ENCODE measurements at regions not wholly inside any gene's neighbourhood (a gene's known extent, or its start where the extent isn't known, plus 50 kb on each side); places are given as distances from the start of the nearest gene placed in this dataset.
"Not testable (repeated sequence)": the region's sequence is repeated elsewhere in the genome, so short reads cannot be mapped to it uniquely, and the experiment has no call there.

DNA sequence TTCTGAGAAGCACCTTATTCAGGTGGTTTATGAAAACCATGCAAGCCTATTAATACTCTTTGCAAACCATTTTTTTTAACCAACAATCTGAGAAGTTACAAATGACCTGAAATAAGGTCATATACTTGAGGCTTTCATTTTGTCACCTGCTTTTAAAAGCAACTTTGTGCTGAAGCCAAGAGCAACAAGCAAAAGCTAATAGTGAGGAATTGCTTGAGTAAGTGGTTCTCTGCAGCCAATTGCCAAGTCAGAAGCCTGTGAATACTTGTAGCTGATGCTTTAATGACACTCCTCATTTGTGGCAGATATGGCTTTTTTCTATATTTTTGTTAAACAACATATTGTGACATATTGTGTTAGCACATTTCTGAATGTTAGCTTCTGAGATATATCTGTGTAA lies 126.7 kb upstream of the ZNF608 start:
- no peak for DNase-seq

DNA sequence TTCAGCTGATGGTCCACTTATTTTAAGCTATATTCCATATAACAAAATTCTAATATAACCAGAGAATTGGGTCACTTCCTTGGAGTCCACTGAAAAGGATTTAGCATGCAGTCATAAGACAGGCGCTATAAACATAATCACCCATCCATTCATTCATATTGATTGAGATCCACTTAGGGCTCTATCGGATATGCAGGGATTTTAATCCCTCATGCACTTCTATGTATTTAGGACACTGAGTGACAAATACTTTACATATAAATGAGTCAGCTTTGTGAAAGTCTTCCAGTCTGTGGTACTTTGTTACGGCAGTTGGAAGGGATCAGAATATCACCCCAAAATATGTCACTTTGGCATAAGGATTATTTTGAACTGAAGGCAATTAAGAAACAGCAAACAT lies 127.3 kb upstream of the ZNF608 start:
- DNase-seq: peak; percentile 42

DNA sequence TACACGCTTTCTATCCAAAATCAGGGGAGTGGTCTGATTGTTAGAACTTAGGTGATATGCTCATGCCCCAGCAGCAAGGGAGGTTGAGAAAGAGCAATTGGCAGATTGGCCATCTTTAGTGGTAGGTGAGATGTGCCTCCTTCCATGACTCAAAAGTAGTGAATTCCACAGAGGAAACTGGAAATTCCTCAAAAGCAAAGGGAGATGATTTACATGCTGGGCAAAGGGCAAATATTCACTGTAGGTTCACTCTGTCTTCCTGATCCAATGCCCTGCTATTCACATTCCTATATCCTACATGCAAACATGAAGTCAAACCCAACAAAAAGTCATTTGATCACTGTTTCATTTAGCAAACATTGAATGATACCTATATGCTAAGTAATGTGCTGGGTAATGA lies 130.1 kb upstream of the ZNF608 start:
- no peak for DNase-seq

DNA sequence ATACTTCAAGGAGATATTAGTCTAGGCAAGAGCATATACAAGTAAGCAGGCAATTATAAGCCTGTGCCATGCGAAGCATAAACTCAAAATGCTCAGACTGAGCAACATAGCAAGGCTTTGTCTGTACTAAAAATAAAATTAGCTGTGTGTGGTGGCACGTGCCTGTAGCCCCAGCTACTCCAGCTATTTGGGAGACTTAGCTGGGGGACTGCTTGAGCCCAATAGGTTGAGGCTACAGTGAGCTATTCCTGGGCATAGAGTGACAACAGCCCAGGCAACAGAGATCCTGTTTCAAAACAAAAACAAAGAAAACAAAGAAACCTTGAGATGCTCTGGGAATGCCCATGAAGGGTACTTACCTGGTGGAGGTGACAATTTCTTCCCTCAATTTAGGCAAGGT lies 130.5 kb upstream of the ZNF608 start:
- DNase-seq: no peak

DNA sequence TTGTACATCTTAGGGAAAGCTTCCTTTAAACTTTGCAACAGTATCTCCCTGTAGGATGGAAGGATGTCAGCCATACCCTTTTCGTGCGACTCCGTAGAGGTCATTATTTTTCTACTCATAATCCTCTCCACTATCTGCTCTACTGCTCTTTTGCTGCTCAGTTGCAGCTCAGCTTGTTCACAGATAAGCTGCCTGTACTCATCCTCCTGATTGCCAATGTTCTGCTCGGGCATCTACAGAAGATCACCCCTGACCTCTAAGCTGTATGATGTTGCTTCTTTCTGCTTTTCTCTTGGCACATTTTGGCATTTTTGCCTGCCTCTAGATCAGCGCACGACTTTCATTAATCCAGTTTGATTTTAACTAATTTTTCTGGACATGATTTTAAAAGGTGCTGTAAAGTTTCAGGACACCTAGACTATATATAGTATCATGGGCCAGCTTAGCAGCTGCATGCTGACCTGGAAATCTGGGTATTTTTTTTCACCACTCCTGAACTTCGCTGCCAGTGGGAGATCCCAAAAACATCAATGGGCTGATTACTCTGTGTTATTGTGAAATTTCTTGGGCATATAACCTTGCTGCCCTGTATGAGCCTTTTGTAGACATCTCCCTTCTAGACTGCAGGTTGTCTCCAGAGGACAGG lies 131.2 kb upstream of the ZNF608 start:
- DNase-seq: no peak

DNA sequence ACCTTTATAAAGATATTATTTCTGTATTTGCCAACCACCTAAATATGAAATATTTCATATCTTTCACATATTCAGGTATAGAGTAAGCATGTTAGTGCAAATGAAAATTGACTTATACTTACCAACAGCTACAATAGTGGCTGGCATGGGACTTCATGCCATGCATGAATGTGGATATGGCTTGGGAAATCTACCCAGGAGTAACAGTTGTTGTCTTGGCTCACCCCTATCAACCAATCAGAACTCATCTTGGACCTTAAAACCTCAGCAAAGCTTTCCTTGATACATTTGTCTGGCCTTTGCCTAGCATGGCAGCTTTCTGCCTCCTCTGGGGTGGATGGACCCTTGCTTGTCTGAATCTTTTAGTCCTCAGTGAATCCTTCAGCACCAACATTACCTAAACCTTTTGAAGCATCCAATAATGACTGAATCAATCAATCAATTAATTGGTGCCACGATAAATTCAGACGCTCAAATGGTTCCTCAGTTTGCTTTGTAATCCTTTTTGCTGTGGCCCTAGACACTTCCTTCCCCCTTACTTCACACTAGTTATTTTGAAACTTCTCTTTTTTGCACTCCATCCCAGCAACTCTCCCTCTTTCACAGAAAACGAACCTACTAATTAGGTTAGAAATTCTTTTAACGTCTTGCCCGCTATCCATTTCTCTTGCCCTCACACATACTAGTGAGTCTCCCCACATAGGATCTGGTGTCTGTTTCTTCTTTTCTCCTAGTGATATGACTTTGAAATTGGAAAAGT lies 132.3 kb upstream of the ZNF608 start:
- no peak for DNase-seq

DNA sequence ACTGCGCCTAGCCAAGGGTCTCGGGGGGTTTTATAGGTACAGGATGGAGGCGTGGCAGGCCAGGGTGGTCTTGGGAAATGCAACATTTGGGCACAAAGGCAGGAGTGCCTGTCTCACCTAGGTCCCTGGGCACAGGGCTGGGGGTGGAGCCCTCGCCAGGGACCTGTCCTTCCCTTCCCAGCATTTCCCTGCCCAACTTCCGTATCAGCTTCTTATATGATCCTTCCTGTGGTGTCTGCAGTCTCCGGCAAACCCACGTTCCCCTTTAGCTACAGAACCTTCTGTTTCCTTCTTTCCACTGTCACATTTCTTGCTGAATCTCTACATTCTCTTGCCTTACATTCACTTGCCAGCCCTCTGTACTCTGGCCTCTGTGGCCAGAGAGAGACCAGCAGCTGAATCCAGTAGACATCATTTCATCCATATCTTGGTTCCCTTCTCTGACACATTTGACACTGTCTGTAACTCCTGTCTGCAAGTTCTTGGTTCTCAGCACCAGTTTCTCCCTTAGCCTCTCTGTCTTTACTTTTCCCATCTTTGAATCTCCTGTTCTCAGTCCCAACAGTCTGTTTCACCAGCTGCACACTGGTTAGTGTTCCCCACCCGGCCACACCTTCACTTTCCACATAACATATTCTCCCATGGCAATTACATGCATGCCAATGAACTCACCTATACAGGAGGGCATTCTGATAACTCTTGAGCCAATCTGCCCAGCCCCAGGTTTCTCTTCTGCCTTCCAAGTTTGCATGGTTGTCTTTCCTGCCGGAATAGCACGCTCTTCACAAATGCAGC lies 134.7 kb upstream of the ZNF608 start:
- DNase-seq: no peak

DNA sequence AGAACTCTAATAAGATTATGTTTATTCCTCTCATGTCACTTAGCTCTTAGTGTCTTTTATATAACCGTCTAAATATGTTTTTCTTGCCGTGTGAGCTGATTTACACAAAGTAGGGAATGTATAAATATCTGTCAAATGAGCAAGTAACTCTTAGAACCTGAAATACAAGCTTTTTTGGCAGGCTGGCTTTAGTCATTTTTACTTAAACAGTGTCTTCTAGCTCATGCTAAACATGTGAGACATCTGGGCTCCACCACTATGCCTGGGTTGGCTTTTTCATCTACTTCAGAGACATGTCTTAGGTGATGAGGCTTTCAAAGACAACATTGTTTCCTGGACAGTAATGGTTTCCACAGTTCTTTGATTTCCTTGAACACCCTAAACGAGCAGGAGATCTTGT lies 137.2 kb upstream of the ZNF608 start:
- DNase-seq: peak; percentile 66

DNA sequence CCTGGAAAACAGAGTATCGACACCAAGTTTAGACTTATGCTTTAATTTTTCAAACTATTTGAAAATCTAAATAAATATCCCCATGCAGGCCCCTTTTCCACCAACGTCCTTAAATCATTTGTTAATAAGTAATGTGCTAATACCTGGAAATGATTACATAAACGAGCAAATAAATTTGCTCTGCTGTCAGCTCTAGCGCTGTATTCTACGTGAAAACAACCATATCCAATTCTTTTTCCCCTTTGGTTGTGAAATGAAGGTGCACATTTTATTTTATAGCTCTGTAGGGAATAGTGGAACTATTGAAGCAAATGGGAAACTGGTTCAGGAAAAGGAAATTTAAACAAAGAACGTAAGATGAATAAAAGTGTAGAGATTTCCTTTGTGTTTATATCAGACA lies 137.7 kb upstream of the ZNF608 start:
- no peak for DNase-seq

DNA sequence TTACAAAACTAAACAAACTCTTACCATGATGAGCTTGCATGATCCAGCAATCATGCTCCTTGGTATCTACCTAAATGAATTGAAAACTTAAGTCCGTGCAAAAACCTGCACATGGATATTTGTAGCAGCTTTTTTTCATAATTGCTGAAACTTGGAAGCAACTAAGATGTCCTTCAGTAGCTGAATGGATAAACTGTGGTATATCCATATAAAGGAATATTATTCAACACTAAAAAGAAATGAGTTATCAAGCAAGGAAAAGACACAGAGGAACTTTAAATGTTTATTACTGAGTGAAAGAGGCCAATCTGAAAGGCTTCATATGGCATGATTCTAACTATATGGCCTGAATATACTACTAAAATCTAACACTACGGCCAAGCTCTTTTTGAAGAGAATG lies 139.1 kb upstream of the ZNF608 start:
- no peak for DNase-seq

DNA sequence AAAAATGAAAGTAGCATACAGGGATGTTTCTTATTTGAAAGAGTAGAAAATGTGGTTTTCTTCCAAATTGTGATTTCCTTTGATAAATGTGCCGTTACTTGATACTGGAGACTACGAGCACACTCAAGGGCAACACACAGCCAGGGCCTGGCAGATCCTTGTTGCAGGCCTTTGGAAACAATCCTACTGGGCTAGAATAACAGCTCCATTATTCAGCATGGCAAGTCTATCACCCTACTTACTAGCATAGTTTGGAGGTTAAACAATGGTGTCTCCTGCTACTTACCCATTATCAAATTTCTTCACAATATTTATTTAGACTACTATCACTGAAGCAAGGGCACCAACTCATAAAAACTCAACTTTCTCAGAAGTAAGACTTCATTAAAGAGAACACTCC lies 140.8 kb upstream of the ZNF608 start:
- no peak for DNase-seq

DNA sequence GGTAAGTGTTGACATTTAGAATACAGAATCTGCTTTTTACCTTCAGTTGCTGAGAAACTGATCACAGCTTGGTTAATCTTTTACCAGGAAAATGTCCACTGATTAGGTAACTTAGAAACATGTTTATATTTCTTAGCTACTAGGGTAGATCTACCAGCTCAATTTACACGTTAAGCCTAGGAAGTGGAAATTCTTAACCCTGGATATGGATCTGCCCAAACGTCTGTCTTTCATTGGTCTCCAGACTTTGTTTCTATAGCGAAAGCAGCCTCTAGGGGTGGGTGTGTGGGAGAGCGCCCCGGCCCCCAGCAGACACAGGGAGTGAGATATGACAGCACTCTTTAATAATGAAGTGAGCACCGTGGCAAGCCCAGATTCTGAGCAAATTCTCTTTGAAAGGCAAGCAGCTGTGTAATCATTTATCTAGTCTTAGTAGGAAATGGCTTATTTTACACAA lies 141.6 kb upstream of the ZNF608 start:
- DNase-seq: peak; percentile 51

DNA sequence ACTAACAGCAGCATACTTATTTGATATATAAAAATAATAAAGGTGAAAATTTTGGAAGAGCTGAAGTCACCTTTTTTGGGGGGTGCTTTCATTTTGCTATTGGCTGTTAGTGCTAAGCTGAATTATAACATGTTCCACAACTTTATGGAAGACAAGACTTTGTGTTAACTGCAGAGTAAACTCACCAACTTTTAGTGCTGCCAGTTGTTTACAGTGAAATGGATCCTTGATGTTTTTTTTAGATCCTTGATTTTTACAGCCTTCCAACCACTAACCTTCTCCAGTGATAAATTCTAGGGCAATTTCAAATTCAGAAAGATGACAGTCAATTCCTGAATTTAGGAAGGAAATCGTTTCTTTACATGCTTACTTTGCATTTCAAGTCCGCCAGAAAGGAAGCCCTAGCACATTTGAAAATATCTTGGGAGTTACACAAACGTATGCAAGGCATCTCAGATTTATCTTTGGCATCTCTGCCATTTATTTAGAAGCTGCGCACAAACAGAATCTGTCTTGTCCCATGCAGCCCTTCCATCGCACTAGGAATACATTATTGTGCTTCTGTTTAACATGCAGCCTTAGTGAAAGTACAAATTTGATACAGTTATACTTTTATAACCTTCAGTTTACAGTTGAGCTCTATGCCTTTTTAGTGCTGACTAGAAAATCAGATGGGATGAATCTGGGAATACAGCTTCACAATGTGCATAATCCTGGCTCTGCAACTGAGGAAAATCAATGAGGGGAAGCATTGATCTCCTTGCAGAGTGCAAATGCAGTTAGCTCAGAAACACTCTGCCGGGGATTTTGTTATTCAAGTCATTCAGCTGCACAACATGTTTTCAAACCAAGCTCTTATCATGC lies 142.4 kb upstream of the ZNF608 start:
- DNase-seq: no peak

DNA sequence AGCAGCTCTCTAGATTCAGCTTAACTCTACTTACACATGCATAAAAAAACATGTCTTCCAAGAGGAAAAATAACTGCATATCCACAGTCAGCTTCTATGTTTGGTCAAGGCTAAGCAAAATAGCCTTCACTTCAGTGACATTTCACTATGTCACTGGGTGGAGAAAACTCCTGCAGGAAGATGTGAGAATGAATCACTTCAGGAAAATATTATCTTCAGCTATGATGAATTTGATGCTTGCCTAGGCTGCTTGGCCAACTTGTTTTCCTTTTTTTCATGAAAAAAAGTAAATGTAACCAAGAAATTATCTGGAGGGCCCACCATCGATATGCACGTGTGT lies 143.0 kb upstream of the ZNF608 start:
- DNase-seq: no peak

DNA sequence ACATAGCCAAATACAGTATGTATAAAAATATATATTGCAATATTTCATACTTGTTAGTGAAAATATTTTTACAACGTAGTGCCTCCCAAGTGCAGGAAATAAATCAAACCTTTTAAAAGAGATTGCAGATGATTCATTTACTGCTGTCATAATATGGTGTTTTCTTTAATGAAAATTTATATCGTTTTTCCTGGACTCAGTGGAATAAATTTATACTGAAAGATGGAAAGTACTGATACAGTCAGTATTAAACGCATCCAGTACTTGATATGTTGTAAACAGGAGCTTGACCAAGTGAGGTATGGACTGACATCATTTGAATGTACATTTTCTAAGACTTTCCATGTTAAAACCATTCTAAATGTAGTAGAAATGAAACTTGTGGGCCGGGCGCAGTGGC lies 143.4 kb upstream of the ZNF608 start:
- DNase-seq: no peak

DNA sequence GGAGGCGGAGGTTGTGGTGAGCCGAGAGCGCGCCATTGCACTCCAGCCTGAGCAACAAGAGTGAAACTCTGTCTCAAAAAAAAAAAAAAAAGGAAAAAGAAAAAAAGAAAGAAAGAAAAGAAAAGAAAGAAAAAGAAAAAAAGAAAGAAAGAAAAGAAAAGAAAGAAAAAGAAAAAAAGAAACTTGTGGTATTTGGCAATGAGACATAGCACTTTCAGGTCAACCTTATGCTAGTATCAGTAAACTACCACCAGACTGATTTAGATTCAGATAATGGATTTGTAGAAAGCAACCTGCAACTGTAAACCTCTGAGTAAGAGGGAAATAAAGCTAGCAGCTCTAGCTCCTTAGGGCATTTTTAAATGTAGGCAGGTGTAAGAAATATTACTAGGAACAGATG lies 144.0 kb upstream of the ZNF608 start:
- DNase-seq: not testable (repeated sequence)

DNA sequence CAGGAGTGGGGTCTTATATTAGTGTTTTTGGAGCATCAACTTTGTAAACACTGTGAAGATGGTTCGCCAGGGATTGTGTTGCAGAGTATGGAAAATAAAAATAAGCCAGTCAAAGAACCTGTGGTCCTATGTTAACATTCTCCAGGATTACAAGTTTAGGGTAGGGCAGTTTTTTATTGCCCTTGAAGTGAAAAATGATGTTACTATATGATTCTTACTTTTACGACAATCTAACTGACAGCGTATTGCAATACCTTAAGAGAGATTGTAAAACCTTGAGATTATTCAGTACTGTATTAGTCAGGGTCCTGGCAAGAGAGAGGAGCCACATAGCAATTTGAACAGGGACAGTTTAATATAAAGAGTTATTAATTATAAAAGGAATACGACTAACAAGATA lies 144.7 kb upstream of the ZNF608 start:
- no peak for DNase-seq

DNA sequence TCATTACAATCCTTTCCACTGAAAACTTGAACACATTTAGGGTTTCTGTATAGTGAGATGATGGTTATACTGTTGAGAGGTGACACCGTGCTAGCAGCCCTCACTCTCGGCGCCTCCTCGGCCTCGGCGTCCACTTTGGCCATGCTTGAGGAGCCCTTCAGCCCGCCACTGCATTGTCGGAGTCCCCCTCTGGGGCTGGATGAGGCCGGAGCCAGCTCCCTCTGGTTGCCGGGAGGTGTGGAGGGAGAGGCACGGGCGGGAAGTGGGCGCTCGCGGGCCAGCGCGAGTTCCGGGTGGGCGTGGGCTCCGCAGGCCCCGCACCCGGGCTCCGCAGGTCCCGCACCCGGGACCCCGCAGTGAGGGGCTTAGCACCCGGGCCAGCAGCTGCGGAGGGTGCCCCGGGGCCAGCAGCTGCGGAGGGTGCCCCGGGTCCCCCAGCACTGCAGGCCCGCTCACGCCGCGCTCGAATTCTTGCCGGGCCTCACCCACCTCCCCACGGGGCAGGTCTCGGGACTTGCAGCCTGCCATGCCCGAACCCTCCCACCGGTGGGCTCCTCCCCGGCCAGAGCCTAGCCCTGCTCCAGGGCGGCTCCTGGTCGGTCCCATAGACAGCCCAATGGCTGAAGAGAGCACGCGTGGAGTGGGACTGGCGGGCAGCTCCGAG lies 145.9 kb upstream of the ZNF608 start:
- DNase-seq: no peak

DNA sequence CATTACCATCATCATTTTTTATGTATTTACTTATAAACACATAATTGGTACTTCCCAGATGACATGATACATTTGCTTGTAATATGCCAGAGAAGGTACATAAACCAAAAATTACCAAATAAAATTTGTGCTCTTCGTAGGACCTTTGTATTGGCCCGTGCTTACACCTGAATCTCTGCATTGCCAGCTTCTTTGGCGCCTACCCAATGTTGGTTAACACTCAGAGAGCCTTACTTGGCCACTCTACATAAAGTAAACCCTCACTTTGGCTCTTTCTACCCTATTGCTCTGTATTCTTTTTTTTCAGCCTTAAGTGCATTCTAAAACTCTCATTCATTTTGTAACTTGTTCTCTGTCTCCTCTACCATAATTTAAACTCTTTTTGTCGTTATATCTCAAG lies 148.1 kb upstream of the ZNF608 start:
- no peak for DNase-seq

DNA sequence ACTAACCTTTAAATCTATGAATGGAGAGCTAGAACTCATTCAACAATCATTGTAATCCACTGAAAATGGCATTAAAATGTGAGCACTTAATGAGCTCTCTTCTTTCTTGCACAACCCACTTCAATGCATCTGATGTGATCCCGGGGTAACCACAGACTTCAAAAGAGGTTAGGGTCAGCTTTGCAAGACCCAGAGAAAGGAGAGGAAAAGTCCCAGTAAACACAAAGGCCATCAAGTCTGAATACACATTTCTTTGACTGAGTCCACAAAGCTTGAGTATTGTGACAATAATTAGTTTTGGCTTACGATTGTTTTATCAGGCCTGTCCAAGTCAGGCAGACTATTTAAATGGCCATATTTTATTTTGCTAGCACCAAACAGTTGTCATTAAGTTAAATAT lies 148.8 kb upstream of the ZNF608 start:
- no peak for DNase-seq

DNA sequence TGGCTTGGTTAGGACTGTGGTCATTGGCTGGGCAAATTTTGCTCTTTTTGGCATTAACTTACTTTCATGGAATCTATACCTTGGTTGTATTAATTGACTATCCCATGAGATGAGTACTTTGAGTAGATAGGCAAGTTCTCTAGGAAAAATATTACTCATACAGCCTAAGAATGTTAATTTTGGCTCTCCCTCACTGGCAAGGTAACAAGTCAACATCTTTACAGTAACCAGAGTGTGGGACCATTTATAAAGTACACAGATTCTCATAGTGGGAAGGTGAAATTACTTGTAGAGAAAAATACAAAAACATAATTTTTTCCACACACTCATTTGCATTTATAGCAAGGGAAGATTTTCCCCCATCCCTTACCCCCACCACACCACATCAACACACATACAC lies 154.6 kb upstream of the ZNF608 start:
- DNase-seq: no peak

DNA sequence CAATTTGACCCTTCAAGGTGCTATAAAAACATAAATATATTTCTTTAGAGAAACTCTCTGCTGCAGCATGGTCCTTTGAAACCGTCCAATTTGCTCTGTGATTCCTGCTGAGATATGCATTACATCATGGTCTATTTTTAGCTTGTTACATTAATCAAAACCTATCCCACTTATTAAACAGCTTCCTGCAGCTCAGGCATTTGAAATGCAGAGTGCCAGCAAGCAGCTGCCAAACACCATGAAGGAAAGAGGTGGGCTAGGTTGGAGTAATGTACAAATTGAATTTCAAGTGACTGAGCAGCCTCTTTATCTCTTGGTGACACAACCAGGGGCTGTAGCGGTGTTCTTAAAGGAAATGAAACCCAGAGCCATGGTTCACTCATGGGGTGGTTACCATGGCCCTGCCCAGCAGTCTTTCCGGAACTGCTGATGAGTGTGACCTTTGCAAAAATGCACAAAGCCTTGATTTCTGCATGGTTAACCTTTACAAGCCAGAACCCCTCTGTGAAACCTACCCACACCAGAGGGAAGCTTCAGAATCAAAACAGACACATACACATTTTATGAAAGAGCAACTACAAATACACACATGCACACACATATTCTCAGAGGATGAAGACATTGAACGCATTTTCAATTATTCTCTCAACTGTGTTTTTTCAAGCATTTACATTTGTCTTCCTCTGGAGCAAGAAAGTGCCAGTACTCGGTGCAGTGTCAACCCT lies 155.8 kb upstream of the ZNF608 start:
- peak; percentile 4 for DNase-seq
